ES-I3 (cell line): ENCODE measurements at regions not wholly inside any gene's neighbourhood (a gene's known extent, or its start where the extent isn't known, plus 50 kb on each side); places are given as distances from the start of the nearest gene placed in this dataset.
"Not testable (repeated sequence)": the region's sequence is repeated elsewhere in the genome, so short reads cannot be mapped to it uniquely, and the experiment has no call there.

Source experiments
- H3K36me3 ChIP-seq: 2 replicates; pipeline ENCODE4 v1.6.1; 2013; ENCODE audit warnings: mild to moderate bottlenecking, low read length, control low read depth, moderate library complexity; ENCODE audit not compliant: insufficient read depth
- H3K4me1 ChIP-seq: 2 replicates; pipeline ENCODE4 v1.6.1; 2013; ENCODE audit warnings: mild to moderate bottlenecking, control low read depth, low read length; ENCODE audit not compliant: insufficient read depth
- H3K9ac ChIP-seq: 2 replicates; pipeline ENCODE4 v1.6.1; 2013; ENCODE audit warnings: low read depth, mild to moderate bottlenecking, low read length, moderate library complexity
- H3K9me3 ChIP-seq: 2 replicates; pipeline ENCODE4 v1.6.1; 2013; ENCODE audit warnings: mild to moderate bottlenecking, low read length, moderate library complexity; ENCODE audit not compliant: control insufficient read depth, insufficient read depth

DNA sequence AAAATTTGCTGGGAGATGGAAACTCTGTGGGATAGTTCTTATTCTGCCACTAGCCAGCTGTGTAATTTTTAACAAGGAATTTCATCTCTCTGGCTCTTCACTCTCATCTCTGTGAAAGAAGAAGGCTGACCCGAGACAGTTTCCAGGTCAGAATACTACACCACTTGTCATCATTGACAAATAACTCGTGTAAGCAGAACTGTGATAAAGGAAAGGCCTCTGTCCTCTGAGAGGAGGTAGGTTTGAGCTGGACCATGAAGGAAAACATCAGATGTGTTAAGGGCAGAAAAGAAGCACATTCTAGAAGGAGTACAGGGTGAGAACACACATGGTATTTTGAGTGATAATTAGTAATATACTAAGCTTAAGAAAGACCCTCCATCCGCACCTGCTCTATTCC is 211.4 kb upstream of the DDX18 start:
- H3K4me1 ChIP-seq, result no peaks in the 10 kb centered on the region
- H3K9ac ChIP-seq, result no peak overlapping the region
- no peaks in the 10 kb centered on the region for H3K9me3 ChIP-seq
- H3K36me3 ChIP-seq, result peaks cover 6% of the 10 kb centered on the region; the same call in 1 of the 2 replicates

- Histone ChIP-seq H3K4me1 (no peaks in the 10 kb centered on the region), H3K9ac (no peak overlapping the region), H3K36me3 (peaks cover 6% of the 10 kb centered on the region; the same call in 1 of the 2 replicates), H3K9me3 (no peaks in the 10 kb centered on the region)
Measured at GRCh38 chr2:117603567-117603966, 210.9 kb upstream of the DDX18 start.

GRCh38 chr2:117607202-117607601 is 207.3 kb upstream of the DDX18 start:
- Histone ChIP-seq H3K9me3 (no peaks in the 10 kb centered on the region), H3K9ac (no peak overlapping the region), H3K4me1 (no peaks in the 10 kb centered on the region), H3K36me3 (peaks cover 6% of the 10 kb centered on the region; the same call in 1 of the 2 replicates)

DNA sequence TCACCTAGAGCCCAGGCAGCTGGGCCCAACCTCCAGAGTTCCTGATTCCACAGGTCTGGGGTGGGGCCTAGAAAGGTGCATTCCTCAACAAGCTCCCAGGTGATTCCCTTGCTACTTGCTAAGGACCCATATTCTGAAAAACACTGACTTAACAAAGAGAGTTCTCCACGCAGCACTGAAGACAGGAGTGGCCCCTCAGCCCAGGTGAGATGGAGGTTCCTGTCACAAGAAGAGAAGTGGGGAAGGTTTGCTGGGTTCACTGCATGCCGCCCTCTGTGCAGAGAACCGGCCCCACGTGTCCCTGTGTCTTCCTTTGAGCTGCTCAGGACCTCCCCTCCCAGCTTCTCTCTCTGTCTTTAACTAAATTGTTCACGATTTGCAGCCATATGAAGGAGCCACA is 201.4 kb upstream of the DDX18 start:
- Histone ChIP-seq H3K9me3 (no peaks in the 10 kb centered on the region), H3K4me1 (peaks cover 6% of the 10 kb centered on the region; the same call in 1 of the 2 replicates), H3K36me3 (no peaks in the 10 kb centered on the region), H3K9ac (no peak overlapping the region)

DNA sequence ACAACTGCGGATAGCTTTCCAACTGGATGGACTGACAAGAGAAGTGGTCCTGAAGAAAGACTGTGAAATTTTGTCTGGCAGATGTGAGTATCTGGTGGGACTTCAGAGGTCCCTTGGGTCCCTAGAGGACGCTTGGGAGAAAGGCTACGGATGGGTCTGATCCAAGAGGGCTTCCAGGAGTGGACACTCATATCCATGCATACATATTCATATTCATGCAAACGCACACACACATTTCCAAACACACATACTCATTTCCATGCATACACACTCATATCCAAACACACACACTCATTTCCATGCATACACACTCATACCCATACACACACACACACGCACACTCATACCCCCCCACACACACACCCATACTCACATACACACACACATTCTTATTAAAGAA is 200.2 kb upstream of the DDX18 start:
- H3K9ac ChIP-seq, result no peak overlapping the region
- H3K4me1 ChIP-seq, result peaks cover 6% of the 10 kb centered on the region; the same call in 1 of the 2 replicates
- H3K36me3 ChIP-seq, result no peaks in the 10 kb centered on the region
- H3K9me3 ChIP-seq, result no peaks in the 10 kb centered on the region

DNA sequence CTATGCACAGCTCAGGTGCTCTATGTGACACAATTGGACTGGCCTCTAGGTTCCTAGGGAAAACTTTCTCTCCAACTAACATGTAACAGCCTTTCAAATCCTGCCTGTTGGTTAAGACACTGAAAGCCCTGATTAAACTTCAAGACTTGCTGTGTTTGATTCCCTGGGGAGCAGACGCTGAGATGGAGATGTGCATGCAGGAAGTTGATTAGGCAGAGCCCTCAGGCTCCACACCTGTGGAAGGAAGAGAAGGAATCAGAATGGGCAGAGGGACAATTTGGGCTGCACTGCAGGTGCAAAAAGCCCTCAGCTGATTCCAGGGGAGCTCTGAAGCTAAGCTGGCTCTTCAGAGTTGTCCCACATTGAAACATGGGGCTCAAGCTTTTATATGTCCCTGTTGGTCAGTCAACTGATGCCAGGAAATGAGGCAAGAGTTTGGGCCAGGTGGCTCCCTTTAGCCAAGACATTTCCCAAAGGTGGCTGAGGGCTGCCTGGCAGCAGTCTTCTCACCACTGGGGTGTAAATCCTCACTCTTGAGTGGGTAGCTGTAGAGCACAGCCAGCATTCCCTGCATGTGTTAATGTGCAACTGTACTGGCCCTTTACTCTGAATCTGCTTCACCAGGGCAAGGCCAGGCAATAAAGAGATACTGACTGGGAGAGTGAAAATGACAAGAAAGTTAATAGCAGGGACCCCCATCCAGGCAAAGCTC is 199.5 kb upstream of the DDX18 start:
- Histone ChIP-seq H3K9ac (no peak overlapping the region), H3K9me3 (no peaks in the 10 kb centered on the region), H3K4me1 (peaks cover 6% of the 10 kb centered on the region; the same call in 1 of the 2 replicates), H3K36me3 (no peaks in the 10 kb centered on the region)

- H3K4me1 ChIP-seq, result peaks cover 6% of the 10 kb centered on the region; the same call in 1 of the 2 replicates
- H3K36me3 ChIP-seq, result no peaks in the 10 kb centered on the region
- H3K9me3 ChIP-seq, result no peaks in the 10 kb centered on the region
- H3K9ac ChIP-seq, result no peak overlapping the region
Measured at GRCh38 chr2:117618607-117619006, 195.9 kb upstream of the DDX18 start.

DNA sequence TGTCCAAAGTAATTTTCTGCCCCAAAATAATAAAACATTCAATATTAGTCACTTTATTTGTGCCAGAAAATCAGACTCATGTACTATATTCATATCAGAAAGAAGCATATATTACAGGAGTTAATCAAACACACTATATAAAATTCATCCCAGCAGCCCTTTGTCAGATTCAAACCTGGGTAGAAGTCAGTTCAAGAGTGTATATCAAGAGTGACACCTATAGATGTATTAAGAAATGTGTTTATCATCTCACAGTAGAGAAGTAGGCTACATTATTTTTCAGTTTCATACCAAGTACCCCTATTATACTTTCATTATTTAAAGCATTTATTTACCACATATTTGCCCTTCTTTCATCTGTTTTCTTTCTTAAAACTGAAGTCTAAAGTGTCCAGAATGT is 193.2 kb upstream of the DDX18 start:
- Histone ChIP-seq H3K4me1 (no peaks in the 10 kb centered on the region), H3K36me3 (no peaks in the 10 kb centered on the region), H3K9me3 (no peaks in the 10 kb centered on the region), H3K9ac (no peak overlapping the region)

DNA sequence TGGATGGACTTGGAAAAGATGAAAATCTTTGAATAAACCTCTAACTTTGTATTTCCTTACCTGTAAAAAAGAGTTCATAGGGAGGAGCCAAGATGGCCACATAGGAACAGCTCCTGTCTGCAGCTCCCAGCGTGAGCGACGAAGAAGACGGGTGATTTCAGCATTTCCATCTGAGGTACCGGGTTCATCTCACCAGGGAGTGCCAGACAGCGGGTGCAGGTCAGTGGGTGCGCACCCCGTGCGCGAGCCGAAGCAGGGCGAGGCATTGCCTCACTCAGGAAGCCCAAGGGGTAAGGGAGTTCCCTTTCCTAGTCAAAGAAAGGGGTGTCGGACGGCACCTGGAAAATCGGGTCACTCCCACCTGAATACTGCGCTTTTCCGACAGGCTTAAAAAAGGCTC is 191.3 kb upstream of the DDX18 start:
- not testable (repeated sequence) for H3K4me1 ChIP-seq, H3K36me3 ChIP-seq, H3K9me3 ChIP-seq
- H3K9ac ChIP-seq, result peak overlapping the region; percentile 92

DNA sequence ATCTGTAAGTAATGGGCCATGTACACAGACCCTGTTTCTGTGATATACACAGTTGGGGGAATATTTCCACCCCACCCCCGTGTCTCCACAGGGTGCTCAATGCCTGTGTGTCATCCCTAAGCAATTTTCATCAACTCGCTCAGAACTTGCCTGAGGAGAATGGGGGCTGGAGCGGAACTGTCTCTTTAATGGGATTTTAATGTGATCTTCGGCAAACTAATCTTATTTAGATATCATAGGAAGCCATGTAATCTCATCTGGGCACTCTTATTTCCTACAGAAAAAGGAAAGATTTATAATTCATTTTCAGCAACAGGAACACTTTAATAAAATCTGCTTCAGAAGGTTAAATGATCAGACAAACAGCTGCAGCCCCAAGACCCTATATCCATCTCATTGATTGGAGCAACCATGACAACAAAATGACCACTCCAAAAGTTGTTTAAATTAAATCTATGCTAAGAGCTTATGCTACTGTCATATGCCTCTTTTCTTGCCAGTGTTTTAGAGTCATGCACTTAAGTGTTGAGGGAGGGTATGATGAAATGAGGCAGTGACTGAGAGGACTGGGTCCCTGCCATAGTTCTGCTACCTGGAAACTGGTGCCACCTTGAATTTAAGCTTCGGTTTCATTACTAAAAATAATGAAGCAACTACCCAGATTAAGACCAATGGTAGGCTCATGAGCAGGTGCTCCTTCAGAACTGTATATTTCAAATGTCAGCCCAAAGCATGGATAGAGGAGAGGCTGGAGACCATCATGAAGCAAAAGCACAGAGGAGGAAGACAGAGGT is 183.1 kb upstream of the DDX18 start:
- no peak overlapping the region for H3K9ac ChIP-seq
- H3K9me3 ChIP-seq, result no peaks in the 10 kb centered on the region; the same call in 1 of the 2 replicates
- no peaks in the 10 kb centered on the region for H3K36me3 ChIP-seq
- H3K4me1 ChIP-seq, result no peaks in the 10 kb centered on the region

DNA sequence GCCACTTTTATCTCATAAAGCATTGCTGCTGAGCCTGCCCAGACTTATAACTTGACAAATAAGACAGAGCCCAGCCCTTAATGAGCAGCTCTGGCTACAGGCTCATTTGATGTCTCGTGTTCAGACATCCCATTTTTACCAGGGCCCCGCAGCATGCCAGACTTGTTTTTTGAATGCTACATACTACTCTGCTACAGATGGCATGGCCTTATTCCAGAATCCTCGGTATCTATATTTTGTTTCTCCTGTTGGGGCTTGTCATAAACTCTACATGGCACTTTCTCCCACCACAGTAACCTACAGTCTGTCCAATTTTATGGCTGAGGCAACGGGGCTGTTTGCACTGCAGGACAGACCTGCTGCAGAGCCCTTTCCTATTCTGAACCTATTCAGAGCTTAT is 179.0 kb upstream of the DDX18 start:
- Histone ChIP-seq H3K36me3 (no peaks in the 10 kb centered on the region), H3K9ac (no peak overlapping the region), H3K9me3 (no peaks in the 10 kb centered on the region; the same call in 1 of the 2 replicates), H3K4me1 (no peaks in the 10 kb centered on the region)

DNA sequence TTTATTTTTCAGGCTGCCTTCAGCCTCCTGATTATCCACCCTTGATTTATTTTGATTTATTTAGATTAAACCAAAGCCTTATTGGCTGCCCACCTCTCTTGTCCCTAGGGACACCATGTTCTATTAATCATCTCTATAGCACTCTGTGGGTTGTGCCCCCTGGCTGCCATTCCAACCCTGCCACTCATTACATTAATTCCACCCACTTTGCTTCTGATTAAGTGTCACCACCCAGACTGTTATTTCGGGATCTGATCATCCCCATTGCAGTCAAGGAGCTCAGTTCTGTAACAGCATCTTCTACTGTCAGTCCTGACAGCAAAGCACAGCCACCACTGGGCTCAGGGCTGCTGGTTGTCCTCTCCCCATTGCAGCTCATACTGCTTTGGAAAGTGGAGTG is 175.1 kb upstream of the DDX18 start:
- H3K9ac ChIP-seq, result no peak overlapping the region
- H3K4me1 ChIP-seq, result no peaks in the 10 kb centered on the region
- no peaks in the 10 kb centered on the region for H3K9me3 ChIP-seq
- H3K36me3 ChIP-seq, result no peaks in the 10 kb centered on the region

GRCh38 chr2:117644403-117644802 is 170.1 kb upstream of the DDX18 start:
- Histone ChIP-seq H3K9me3 (no peaks in the 10 kb centered on the region), H3K9ac (no peak overlapping the region), H3K4me1 (no peaks in the 10 kb centered on the region), H3K36me3 (no peaks in the 10 kb centered on the region)

DNA sequence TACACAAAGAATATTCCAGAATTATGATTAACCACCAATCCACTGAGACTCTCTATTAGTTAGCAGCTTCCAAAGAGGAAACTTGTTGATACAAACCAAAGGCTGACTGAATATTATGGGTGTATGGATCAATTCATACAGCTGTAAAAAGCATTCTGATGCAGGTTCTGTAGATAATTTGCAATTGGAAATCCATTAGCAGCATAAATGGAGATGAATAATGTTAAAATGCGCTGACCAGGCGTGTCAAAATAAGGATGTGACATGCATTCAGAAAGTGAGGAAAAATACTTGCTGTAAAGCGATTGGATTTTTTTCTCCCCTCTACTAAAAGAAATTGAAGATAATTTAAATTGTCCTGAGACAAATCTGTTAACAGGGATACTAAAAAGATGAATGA is 169.0 kb upstream of the DDX18 start:
- no peak overlapping the region for H3K9ac ChIP-seq
- no peaks in the 10 kb centered on the region for H3K36me3 ChIP-seq
- H3K9me3 ChIP-seq, result no peaks in the 10 kb centered on the region
- H3K4me1 ChIP-seq, result no peaks in the 10 kb centered on the region

DNA sequence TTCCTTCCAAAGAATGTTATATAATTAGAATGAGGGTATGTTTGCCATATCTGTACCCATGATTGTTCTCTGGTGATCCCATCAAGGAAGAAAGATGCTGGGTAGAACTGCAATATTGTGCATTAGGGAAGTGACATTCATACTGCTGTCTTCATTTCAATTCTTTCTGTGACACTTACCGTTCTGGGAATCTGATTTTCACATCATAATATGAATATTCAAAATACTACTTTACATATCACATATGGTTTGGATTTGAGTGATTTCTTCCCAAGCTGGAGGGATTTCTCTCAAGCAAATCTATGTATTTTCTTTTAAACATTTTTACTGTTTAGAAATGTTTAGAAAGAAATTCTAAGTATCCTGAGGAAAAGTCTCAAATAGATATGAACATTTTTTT is 168.4 kb upstream of the DDX18 start:
- no peaks in the 10 kb centered on the region for H3K36me3 ChIP-seq
- no peaks in the 10 kb centered on the region for H3K4me1 ChIP-seq
- H3K9me3 ChIP-seq, result no peaks in the 10 kb centered on the region
- no peak overlapping the region for H3K9ac ChIP-seq
